ENCODE measurements at regions not wholly inside any gene's neighbourhood (a gene's known extent, or its start where the extent isn't known, plus 50 kb on each side); places are given as distances from the start of the nearest gene placed in this dataset.

DNA sequence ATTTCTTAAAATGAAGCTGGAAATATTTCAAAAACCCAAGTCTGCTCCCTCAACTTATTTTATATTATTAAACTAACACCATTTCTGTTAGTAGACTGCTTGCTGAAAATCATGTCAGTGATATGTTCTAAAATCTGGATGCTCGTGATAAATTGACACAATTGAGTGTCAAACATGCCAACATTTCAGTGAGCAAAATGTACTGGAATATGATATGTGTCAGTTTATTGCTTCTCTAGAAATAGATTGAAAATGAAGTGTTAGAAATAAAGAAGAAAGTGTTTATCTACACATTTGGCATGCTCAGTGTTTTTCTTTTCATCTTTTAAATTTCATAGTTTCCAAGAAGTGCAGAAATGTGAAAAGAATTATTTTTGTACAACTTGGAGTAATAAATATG lies 624.6 kb downstream of the SI start:
- no peaks in the 10 kb centered on the region for H3K27me3 ChIP-seq
- H3K9me3 ChIP-seq: peaks cover 0 to 2% of the 10 kb centered on the region in 2 donors
- H3K4me1 ChIP-seq: no peaks in the 10 kb centered on the region
- DNase-seq: no peak
- H3K27ac ChIP-seq: no peak overlapping the region
- no peak overlapping the region for H3K4me3 ChIP-seq
- no peaks in the 10 kb centered on the region for H3K36me3 ChIP-seq
- intact Hi-C loops (cut with DNase I): no loop called here
- ATAC-seq: no peak
- TF ChIP-seq, protein P1, sequence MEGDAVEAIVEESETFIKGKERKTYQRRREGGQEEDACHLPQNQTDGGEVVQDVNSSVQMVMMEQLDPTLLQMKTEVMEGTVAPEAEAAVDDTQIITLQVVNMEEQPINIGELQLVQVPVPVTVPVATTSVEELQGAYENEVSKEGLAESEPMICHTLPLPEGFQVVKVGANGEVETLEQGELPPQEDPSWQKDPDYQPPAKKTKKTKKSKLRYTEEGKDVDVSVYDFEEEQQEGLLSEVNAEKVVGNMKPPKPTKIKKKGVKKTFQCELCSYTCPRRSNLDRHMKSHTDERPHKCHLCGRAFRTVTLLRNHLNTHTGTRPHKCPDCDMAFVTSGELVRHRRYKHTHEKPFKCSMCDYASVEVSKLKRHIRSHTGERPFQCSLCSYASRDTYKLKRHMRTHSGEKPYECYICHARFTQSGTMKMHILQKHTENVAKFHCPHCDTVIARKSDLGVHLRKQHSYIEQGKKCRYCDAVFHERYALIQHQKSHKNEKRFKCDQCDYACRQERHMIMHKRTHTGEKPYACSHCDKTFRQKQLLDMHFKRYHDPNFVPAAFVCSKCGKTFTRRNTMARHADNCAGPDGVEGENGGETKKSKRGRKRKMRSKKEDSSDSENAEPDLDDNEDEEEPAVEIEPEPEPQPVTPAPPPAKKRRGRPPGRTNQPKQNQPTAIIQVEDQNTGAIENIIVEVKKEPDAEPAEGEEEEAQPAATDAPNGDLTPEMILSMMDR (IDR thresholded peaks at IDR 0.05): no peak

DNA sequence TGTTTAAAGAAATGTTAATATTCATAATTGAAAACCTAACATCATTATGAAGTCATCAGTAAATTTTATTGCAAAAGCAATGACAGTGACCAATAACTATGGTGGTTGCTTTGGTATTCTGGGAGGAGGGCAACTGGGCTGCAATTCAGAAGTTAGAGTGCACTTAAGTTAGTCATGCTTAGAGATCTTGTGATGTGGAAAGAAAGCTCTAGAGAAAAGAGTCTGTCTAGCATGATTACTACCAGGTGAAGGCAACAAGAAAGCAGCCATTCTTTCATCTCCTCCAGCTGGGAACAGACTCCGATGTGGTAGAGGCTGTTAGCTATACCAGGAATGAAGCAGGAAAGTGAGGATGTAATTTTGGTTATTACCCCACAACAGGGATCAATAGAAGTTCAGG lies 625.6 kb downstream of the SI start:
- DNase-seq: no peak
- no peak for ATAC-seq
- intact Hi-C loops (cut with DNase I): no loop called here
- no peak overlapping the region for H3K27ac ChIP-seq
- H3K36me3 ChIP-seq: no peaks in the 10 kb centered on the region
- H3K4me1 ChIP-seq: no peaks in the 10 kb centered on the region
- TF ChIP-seq, protein P1 (IDR thresholded peaks at IDR 0.05): no peak
- H3K27me3 ChIP-seq: no peaks in the 10 kb centered on the region
- H3K4me3 ChIP-seq: no peak overlapping the region
- H3K9me3 ChIP-seq: peaks cover 0 to 6% of the 10 kb centered on the region in 2 donors

DNA sequence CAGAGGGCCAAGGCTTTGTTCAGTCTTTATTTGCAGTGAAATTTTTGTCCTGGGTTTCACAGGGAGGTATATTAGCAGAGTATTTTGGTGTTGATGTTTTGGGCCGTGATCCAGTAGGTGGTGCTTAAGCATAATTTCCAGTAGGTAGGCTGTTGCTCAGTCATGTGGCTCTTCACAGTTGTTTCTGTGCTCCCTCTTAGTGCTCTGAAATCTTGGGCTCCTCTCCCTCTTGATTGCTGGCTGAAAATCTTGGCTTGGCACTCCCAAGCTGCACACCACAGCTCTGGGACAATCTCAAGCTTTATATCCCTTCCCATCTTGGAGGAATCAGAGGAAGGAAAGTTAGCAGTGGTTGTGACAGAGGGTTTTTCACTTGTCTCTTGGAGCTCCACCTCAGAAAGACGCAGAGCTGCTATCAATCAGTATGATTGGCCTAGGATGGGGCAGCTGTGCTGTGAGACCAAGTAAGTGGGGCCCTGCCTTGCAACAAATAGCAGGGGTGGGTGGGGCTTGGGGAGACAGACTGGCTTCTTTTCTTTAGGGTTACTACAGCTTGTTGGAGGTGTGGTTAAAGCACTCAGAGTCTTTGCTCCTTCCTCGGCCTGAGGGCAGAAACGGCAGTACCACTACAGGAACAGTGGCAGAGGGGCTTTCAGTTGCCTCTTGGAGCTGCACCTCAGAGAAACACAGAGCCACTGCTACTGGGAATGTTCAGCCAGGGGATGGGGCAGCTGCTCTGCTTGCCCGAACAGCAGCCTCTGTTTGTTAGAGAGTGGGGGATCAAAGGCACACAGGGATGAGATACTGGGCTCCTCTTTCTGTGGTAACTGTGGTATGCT lies 627.0 kb downstream of the SI start:
- DNase-seq: no peak
- TF ChIP-seq, protein P1 (IDR thresholded peaks at IDR 0.05): no peak
- Histone ChIP-seq H3K9me3 (peaks cover 0 to 6% of the 10 kb centered on the region in 2 donors), H3K4me1 (no peaks in the 10 kb centered on the region), H3K27ac (no peak overlapping the region), H3K27me3 (no peaks in the 10 kb centered on the region), H3K36me3 (no peaks in the 10 kb centered on the region), H3K4me3 (no peak overlapping the region)
- intact Hi-C loops (cut with DNase I): no loop called here
- no peak for ATAC-seq

DNA sequence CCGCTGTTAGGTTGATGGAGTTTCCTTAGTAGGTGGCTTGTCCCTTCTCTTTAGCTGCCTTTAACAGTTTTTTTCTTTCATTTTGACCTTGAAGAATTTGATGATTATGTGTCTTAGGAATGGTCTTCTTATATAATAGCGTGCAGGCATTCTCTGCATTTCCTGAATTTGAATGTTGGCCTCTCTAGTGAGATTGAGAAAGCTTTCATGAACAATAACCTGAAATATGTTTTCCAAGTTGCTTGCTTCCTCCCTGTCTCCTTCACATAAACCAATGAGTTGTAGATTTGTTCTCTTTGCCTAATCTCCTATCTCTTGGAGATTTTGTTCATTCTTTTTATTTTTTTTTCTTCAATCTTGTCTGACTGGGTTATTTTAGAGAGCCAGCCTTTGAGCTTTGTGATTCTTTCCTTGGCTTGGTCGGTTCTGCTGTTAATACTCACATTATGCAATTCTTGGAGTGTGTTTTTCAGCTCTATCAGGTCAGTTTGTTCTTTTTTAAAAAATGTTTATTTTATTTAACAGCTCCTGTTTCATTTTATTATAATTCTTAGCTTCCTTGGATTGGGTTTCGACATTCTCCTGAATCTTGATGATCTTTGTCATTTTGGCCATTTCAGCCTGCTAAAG lies 627.9 kb downstream of the SI start:
- no peaks in the 10 kb centered on the region for H3K4me1 ChIP-seq
- H3K4me3 ChIP-seq: no peak overlapping the region
- no peak for ATAC-seq
- no peaks in the 10 kb centered on the region for H3K36me3 ChIP-seq
- intact Hi-C loops (cut with DNase I): no loop called here
- no peak overlapping the region for H3K27ac ChIP-seq
- H3K27me3 ChIP-seq: no peaks in the 10 kb centered on the region
- H3K9me3 ChIP-seq: peaks cover 0 to 6% of the 10 kb centered on the region in 2 donors
- TF ChIP-seq, protein P1 (IDR thresholded peaks at IDR 0.05): no peak
- DNase-seq: no peak

DNA sequence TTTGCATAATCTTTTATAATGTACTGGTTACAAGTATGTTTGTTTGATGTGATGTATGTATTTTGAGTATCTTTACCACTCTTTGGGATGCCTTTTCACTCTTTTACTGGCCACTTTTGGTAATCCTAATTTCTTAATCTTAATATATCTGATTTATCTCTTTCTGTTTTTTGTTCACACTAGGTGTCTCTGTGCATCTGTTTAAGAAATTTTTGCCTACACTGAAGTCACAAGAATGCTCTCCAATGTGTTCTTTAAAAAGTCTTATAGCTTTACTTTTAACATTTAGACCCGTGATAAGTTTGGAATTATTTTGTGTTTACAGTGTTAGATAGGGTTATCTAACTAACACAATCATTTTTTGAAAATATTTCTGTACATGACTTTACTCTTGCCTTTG lies 659.1 kb downstream of the SI start:
- no peak for ATAC-seq
- Histone ChIP-seq H3K9me3 (no peaks in the 10 kb centered on the region), H3K27ac (no peak overlapping the region), H3K4me3 (no peak overlapping the region), H3K4me1 (no peaks in the 10 kb centered on the region), H3K36me3 (no peaks in the 10 kb centered on the region), H3K27me3 (no peaks in the 10 kb centered on the region)
- no peak for DNase-seq
- intact Hi-C loops (cut with DNase I): no loop called here
- TF ChIP-seq, protein P1 (IDR thresholded peaks at IDR 0.05): no peak

All from left lung (tissue), 4 donors.